SK-N-SH treated with all-trans-retinoic acid at 6 μM for 48 hours (cell line): ENCODE measurements at regions not wholly inside any gene's neighbourhood (a gene's known extent, or its start where the extent isn't known, plus 50 kb on each side); places are given as distances from the start of the nearest gene placed in this dataset.

Experiments
- ATAC-seq: fragments of 200-7000 bp; cut with Tn5 transposase; 3 replicates; pipeline ENCODE4 v1.9.1; 2020; ENCODE audit warnings: mild to moderate bottlenecking, moderate library complexity
- ARNTL ChIP-seq: fragments of 450-650 bp; formaldehyde crosslinking; IDR thresholded peaks from 2 replicates; pipeline ENCODE4 v1.5.0; 2020; ENCODE audit warnings: low read depth, mild to moderate bottlenecking, moderate library complexity, borderline replicate concordance
- CSDC2 ChIP-seq: fragments of 250-450 bp; sonication (Bioruptor Pico); IDR thresholded peaks from 2 replicates; pipeline ENCODE4 v1.5.0; 2020; ENCODE audit warnings: mild to moderate bottlenecking, moderate library complexity
- GLIS3 ChIP-seq: fragments of 250-450 bp; sonication (Bioruptor Pico); IDR thresholded peaks from 2 replicates; pipeline ENCODE4 v1.5.0; 2020; ENCODE audit warnings: mild to moderate bottlenecking, moderate library complexity
- ISL1 ChIP-seq: fragments of 250-450 bp; sonication (Bioruptor Pico); IDR thresholded peaks from 2 replicates; pipeline ENCODE4 v2.1.2; 2022; ENCODE audit warnings: mild to moderate bottlenecking, moderate library complexity
- POU6F1 ChIP-seq: fragments of 250-450 bp; sonication (Bioruptor Pico); IDR thresholded peaks from 2 replicates; pipeline ENCODE4 v1.8.0; 2021; ENCODE audit warnings: low read depth, mild to moderate bottlenecking, moderate library complexity, borderline replicate concordance
- PPARA ChIP-seq: fragments of 250-450 bp; sonication (Bioruptor Pico); IDR thresholded peaks from 2 replicates; pipeline ENCODE4 v1.5.0; 2020; ENCODE audit warnings: mild to moderate bottlenecking, borderline replicate concordance
- RARB ChIP-seq: fragments of 250-450 bp; sonication (Bioruptor Pico); IDR thresholded peaks from 2 replicates; pipeline ENCODE4 v1.8.0; 2021; ENCODE audit warnings: mild to moderate bottlenecking, moderate library complexity
- TOX ChIP-seq: fragments of 250-450 bp; sonication (Bioruptor Pico); IDR thresholded peaks from 2 replicates; pipeline ENCODE4 v1.8.0; 2021; ENCODE audit warnings: mild to moderate bottlenecking, moderate library complexity, borderline replicate concordance
- TSHZ2 ChIP-seq: fragments of 250-450 bp; sonication (Bioruptor Pico); IDR thresholded peaks from 2 replicates; pipeline ENCODE4 v1.5.0; 2020; ENCODE audit warnings: mild to moderate bottlenecking, moderate library complexity
- ZC3H10 ChIP-seq: fragments of 250-450 bp; sonication (Bioruptor Pico); IDR thresholded peaks from 2 replicates; pipeline ENCODE4 v1.5.1; 2021; ENCODE audit warnings: mild to moderate bottlenecking, moderate library complexity
- ZFP3 ChIP-seq: fragments of 250-450 bp; sonication (Bioruptor Pico); IDR thresholded peaks from 2 replicates; pipeline ENCODE4 v1.5.0; 2020; ENCODE audit warnings: mild to moderate bottlenecking, moderate library complexity
- ZFP30 ChIP-seq: fragments of 450-650 bp; formaldehyde crosslinking; IDR thresholded peaks from 2 replicates; pipeline ENCODE4 v1.5.0; 2022; ENCODE audit warnings: mild to moderate bottlenecking, moderate library complexity
- TF ChIP-seq, protein P1 (sequence below): fragments of 250-450 bp; sonication (Bioruptor Pico); IDR thresholded peaks from 2 replicates; pipeline ENCODE4 v1.5.1; 2020; ENCODE audit warnings: low read depth, mild to moderate bottlenecking, moderate library complexity
- TF ChIP-seq, protein P2 (sequence below): fragments of 250-450 bp; sonication (Bioruptor Pico); IDR thresholded peaks from 2 replicates; pipeline ENCODE4 v1.8.0; 2020; ENCODE audit warnings: mild to moderate bottlenecking, moderate library complexity, borderline replicate concordance

GRCh38 chr10:78565841-78566240, 502.9 kb upstream of the ZMIZ1 start:
- no peak for TF ChIP-seq CSDC2 (CRISPR knock-in tag)
- TF ChIP-seq TSHZ2 (CRISPR knock-in tag), result no peak
- no peak for TF ChIP-seq GLIS3 (CRISPR knock-in tag)
- no peak for TF ChIP-seq ZFP30 (CRISPR knock-in tag)
- ATAC-seq, result no peak

- TF ChIP-seq TSHZ2 (CRISPR knock-in tag) (no peak), ISL1 (CRISPR knock-in tag) (0 out of 2 replicates have a peak, but pooled peaks have one; percentile 40)
- peak; percentile 55; the same call in 2 of the 3 replicates for ATAC-seq
Measured at GRCh38 chr10:78566284-78567111, 502.3 kb upstream of the ZMIZ1 start.

GRCh38 chr10:78567680-78568455, 500.9 kb upstream of the ZMIZ1 start:
- no peak for ATAC-seq
- no peak for TF ChIP-seq GLIS3 (CRISPR knock-in tag)
- TF ChIP-seq ISL1 (CRISPR knock-in tag), result no peak
- no peak for TF ChIP-seq ARNTL
- TF ChIP-seq ZFP30 (CRISPR knock-in tag), result no peak
- no peak for TF ChIP-seq RARB
- no peak for TF ChIP-seq ZFP3 (CRISPR knock-in tag)
- no peak for TF ChIP-seq POU6F1 (CRISPR knock-in tag)
- TF ChIP-seq, protein P1, sequence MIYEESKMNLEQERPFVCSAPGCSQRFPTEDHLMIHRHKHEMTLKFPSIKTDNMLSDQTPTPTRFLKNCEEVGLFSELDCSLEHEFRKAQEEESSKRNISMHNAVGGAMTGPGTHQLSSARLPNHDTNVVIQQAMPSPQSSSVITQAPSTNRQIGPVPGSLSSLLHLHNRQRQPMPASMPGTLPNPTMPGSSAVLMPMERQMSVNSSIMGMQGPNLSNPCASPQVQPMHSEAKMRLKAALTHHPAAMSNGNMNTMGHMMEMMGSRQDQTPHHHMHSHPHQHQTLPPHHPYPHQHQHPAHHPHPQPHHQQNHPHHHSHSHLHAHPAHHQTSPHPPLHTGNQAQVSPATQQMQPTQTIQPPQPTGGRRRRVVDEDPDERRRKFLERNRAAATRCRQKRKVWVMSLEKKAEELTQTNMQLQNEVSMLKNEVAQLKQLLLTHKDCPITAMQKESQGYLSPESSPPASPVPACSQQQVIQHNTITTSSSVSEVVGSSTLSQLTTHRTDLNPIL, result no peak
- no peak for TF ChIP-seq ZC3H10 (CRISPR knock-in tag)
- TF ChIP-seq PPARA (CRISPR knock-in tag), result no peak
- TF ChIP-seq TSHZ2 (CRISPR knock-in tag), result no peak
- TF ChIP-seq, protein P2, sequence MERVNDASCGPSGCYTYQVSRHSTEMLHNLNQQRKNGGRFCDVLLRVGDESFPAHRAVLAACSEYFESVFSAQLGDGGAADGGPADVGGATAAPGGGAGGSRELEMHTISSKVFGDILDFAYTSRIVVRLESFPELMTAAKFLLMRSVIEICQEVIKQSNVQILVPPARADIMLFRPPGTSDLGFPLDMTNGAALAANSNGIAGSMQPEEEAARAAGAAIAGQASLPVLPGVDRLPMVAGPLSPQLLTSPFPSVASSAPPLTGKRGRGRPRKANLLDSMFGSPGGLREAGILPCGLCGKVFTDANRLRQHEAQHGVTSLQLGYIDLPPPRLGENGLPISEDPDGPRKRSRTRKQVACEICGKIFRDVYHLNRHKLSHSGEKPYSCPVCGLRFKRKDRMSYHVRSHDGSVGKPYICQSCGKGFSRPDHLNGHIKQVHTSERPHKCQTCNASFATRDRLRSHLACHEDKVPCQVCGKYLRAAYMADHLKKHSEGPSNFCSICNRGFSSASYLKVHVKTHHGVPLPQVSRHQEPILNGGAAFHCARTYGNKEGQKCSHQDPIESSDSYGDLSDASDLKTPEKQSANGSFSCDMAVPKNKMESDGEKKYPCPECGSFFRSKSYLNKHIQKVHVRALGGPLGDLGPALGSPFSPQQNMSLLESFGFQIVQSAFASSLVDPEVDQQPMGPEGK, result no peak
- no peak for TF ChIP-seq TOX (CRISPR knock-in tag)
